DOHH2 (cell line): ENCODE measurements at regions not wholly inside any gene's neighbourhood (a gene's known extent, or its start where the extent isn't known, plus 50 kb on each side); places are given as distances from the start of the nearest gene placed in this dataset.

Experiments
- H3F3A ChIP-seq: fragments of 200-600 bp; sonication (generic), shearing (Covaris generic); 2 replicates; pipeline ENCODE4 v1.6.0; 2016; ENCODE audit warnings: antibody characterized with exemption, mild to moderate bottlenecking; ENCODE audit not compliant: control insufficient read depth, insufficient read depth
- H3K27ac ChIP-seq: fragments of 200-600 bp; sonication (generic); 2 replicates; pipeline ENCODE4 v1.5.1; 2014; ENCODE audit warnings: low read depth, mild to moderate bottlenecking, low read length, moderate library complexity
- H3K27me3 ChIP-seq: fragments of 200-600 bp; sonication (generic); 2 replicates; pipeline ENCODE4 v1.6.1; 2014; ENCODE audit warnings: mild to moderate bottlenecking, low read length, mixed read lengths; ENCODE audit not compliant: control insufficient read depth
- H3K36me3 ChIP-seq: fragments of 200-600 bp; sonication (generic); 2 replicates; pipeline ENCODE4 v1.6.1; 2014; ENCODE audit warnings: mild to moderate bottlenecking, low read length, moderate library complexity, mixed read lengths; ENCODE audit not compliant: control insufficient read depth
- H3K4me1 ChIP-seq: fragments of 200-600 bp; sonication (generic); 2 replicates; pipeline ENCODE4 v1.6.1; 2014; ENCODE audit warnings: mild to moderate bottlenecking, low read length, mixed read lengths; ENCODE audit not compliant: control insufficient read depth
- H3K4me2 ChIP-seq: fragments of 200-600 bp; sonication (generic); 2 replicates; pipeline ENCODE4 v1.6.0; 2014; ENCODE audit warnings: mild to moderate bottlenecking, low read length, moderate library complexity
- H3K4me3 ChIP-seq: fragments of 200-600 bp; sonication (generic); 2 replicates; pipeline ENCODE4 v1.5.1; 2014; ENCODE audit warnings: mild to moderate bottlenecking, low read length, mixed read lengths
- H3K79me2 ChIP-seq: fragments of 200-600 bp; sonication (generic); 2 replicates; pipeline ENCODE4 v1.6.1; 2014; ENCODE audit warnings: mild to moderate bottlenecking, low read length, mixed read lengths; ENCODE audit not compliant: control insufficient read depth
- H3K9me2 ChIP-seq: fragments of 200-600 bp; sonication (generic); replicated peaks from 2 replicates; pipeline ENCODE4 v1.6.1; 2014; ENCODE audit warnings: mild to moderate bottlenecking, low read length, mixed read lengths; ENCODE audit not compliant: control insufficient read depth
- H3K9me3 ChIP-seq: fragments of 200-600 bp; sonication (generic); 2 replicates; pipeline ENCODE4 v1.6.1; 2014; ENCODE audit warnings: antibody characterized with exemption, low read length, mixed read lengths; ENCODE audit not compliant: control insufficient read depth, insufficient read depth
- H4K20me1 ChIP-seq: fragments of 200-600 bp; sonication (generic); 2 replicates; pipeline ENCODE4 v1.6.0; 2014; ENCODE audit warnings: low read depth, mild to moderate bottlenecking, antibody characterized with exemption, low read length, moderate library complexity; ENCODE audit not compliant: control insufficient read depth, insufficient read depth
- EZH2phosphoT487 ChIP-seq: fragments of 200-600 bp; sonication (generic); IDR thresholded peaks from 2 replicates; pipeline ENCODE4 v1.6.1; 2017; ENCODE audit warnings: borderline replicate concordance, mild to moderate bottlenecking, antibody characterized with exemption, low read length, moderate library complexity, mixed read lengths
- TF ChIP-seq, protein P1 (sequence below): fragments of 200-600 bp; sonication (generic); IDR thresholded peaks from one replicate; pipeline ENCODE4 v1.5.1; 2014; ENCODE audit warnings: antibody characterized with exemption, mild to moderate bottlenecking, low read depth, low read length; ENCODE audit not compliant: poor library complexity, severe bottlenecking

DNA sequence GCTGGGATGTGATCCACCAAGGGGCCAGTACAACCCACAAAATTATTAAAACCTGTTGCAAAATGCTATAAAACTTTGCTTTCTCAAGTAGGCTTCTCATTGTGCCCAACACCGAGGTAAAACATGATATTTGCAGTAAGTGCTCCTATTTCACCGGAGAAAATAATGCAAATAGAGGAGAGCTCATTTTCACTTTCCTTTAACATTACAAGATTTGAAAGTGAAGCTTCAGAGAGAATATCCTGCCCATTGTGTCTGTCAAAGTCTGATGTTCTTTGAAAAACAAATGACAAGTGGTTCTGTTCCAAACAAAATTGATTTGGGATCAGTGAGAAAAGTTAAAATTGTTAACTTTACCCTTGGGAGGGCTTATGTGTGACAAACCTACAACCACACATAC is 287.1 kb downstream of the KCNN2 start:
- Histone ChIP-seq H3K79me2 (no peaks in the 10 kb centered on the region), H3K27me3 (no peaks in the 10 kb centered on the region), H3K4me1 (no peaks in the 10 kb centered on the region), H3K9me2 (no peaks in the 10 kb centered on the region), H3K9me3 (no peaks in the 10 kb centered on the region), H3K4me3 (no peak overlapping the region), H3K4me2 (no peak overlapping the region), H3F3A (no peaks in the 10 kb centered on the region), H4K20me1 (no peaks in the 10 kb centered on the region), H3K36me3 (no peaks in the 10 kb centered on the region), H3K27ac (no peak overlapping the region)
- TF ChIP-seq, protein P1, sequence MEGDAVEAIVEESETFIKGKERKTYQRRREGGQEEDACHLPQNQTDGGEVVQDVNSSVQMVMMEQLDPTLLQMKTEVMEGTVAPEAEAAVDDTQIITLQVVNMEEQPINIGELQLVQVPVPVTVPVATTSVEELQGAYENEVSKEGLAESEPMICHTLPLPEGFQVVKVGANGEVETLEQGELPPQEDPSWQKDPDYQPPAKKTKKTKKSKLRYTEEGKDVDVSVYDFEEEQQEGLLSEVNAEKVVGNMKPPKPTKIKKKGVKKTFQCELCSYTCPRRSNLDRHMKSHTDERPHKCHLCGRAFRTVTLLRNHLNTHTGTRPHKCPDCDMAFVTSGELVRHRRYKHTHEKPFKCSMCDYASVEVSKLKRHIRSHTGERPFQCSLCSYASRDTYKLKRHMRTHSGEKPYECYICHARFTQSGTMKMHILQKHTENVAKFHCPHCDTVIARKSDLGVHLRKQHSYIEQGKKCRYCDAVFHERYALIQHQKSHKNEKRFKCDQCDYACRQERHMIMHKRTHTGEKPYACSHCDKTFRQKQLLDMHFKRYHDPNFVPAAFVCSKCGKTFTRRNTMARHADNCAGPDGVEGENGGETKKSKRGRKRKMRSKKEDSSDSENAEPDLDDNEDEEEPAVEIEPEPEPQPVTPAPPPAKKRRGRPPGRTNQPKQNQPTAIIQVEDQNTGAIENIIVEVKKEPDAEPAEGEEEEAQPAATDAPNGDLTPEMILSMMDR, result no peak
- TF ChIP-seq EZH2phosphoT487, result no peak

DNA sequence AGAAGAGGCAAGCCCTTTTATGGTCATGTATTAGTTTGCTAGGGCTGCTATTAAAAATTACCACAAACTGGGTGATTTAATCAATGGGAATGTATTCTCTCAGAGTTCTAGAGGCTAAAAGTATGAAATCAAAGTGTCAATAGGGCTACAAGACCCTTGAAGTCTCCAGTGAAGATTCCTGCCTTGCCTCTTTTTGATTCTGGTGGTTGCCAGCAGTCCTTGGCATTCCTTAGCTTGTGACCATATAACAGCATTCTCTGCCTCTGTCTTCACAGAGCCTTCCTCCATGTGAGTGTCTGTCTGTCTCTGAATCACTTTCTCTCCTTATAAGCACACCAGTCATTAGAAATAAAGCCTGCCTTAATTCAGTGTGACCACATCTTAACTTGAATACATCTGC is 282.7 kb downstream of the KCNN2 start:
- Histone ChIP-seq H4K20me1 (no peaks in the 10 kb centered on the region), H3K27me3 (no peaks in the 10 kb centered on the region)
- TF ChIP-seq EZH2phosphoT487, result no peak
- TF ChIP-seq, protein P1, result no peak

GRCh38 chr5:114636271-114636670 is 274.4 kb downstream of the KCNN2 start:
- no peaks in the 10 kb centered on the region for H3K9me3 ChIP-seq
- TF ChIP-seq EZH2phosphoT487, result no peak
- TF ChIP-seq, protein P1, result no peak
- no peaks in the 10 kb centered on the region for H3K79me2 ChIP-seq
- no peaks in the 10 kb centered on the region for H3F3A ChIP-seq
- no peaks in the 10 kb centered on the region for H3K4me1 ChIP-seq
- H3K4me2 ChIP-seq, result no peak overlapping the region
- no peaks in the 10 kb centered on the region for H3K9me2 ChIP-seq
- no peak overlapping the region for H3K4me3 ChIP-seq
- no peaks in the 10 kb centered on the region for H3K36me3 ChIP-seq
- no peaks in the 10 kb centered on the region for H4K20me1 ChIP-seq
- no peaks in the 10 kb centered on the region for H3K27me3 ChIP-seq
- no peak overlapping the region for H3K27ac ChIP-seq

More for the DNA sequence above, 282.7 kb downstream of the KCNN2 start:
- H3K9me3 ChIP-seq, result no peaks in the 10 kb centered on the region
- H3K4me3 ChIP-seq, result no peak overlapping the region
- no peaks in the 10 kb centered on the region for H3F3A ChIP-seq
- no peaks in the 10 kb centered on the region for H3K9me2 ChIP-seq
- H3K27ac ChIP-seq, result no peak overlapping the region
- no peaks in the 10 kb centered on the region for H3K4me1 ChIP-seq
- H3K4me2 ChIP-seq, result no peak overlapping the region
- no peaks in the 10 kb centered on the region for H3K79me2 ChIP-seq
- H3K36me3 ChIP-seq, result no peaks in the 10 kb centered on the region
